OCI-LY3 (cell line): ENCODE measurements at regions not wholly inside any gene's neighbourhood (a gene's known extent, or its start where the extent isn't known, plus 50 kb on each side); places are given as distances from the start of the nearest gene placed in this dataset.

Experiments used
- EZH2phosphoT487 ChIP-seq: fragments of 200-600 bp; shearing (Covaris generic); IDR thresholded peaks from 2 replicates; pipeline ENCODE4 v1.6.1; 2018; ENCODE audit warnings: antibody characterized with exemption, mixed run types, low read depth
- TF ChIP-seq, protein P1 (sequence below): fragments of 200-600, 300-600 bp; sonication (generic); IDR thresholded peaks from 2 replicates; pipeline ENCODE4 v1.5.1; 2014; ENCODE audit warnings: antibody characterized with exemption, low read length, low read depth

DNA sequence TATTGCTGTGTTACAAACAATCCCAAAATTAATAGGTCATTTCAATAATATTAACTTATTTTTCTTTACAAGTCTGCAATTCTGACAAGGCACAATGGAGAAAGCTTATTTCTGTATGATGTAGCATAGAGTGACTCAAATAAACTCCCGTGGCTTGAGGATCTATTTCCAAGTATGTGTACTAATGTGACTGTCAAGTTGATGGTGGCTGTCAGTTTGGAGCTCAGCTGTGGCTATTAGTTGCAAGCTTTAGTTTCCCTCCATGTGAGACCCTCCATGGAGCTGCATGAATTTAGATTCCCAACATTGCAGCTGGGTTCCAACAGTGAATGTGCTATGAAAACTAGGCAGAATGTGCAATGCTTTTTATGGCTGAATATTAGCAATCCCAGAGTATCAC, 515.5 kb upstream of the GBE1 start:
- TF ChIP-seq, protein P1, sequence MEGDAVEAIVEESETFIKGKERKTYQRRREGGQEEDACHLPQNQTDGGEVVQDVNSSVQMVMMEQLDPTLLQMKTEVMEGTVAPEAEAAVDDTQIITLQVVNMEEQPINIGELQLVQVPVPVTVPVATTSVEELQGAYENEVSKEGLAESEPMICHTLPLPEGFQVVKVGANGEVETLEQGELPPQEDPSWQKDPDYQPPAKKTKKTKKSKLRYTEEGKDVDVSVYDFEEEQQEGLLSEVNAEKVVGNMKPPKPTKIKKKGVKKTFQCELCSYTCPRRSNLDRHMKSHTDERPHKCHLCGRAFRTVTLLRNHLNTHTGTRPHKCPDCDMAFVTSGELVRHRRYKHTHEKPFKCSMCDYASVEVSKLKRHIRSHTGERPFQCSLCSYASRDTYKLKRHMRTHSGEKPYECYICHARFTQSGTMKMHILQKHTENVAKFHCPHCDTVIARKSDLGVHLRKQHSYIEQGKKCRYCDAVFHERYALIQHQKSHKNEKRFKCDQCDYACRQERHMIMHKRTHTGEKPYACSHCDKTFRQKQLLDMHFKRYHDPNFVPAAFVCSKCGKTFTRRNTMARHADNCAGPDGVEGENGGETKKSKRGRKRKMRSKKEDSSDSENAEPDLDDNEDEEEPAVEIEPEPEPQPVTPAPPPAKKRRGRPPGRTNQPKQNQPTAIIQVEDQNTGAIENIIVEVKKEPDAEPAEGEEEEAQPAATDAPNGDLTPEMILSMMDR = no peak
- TF ChIP-seq EZH2phosphoT487 = no peak
